Caco-2 (cell line): ENCODE measurements at regions not wholly inside any gene's neighbourhood (a gene's known extent, or its start where the extent isn't known, plus 50 kb on each side); places are given as distances from the start of the nearest gene placed in this dataset.

Source experiments
- BruUV-seq: library from RNA; stranded (reverse); fragments of 400-500 nt; replicated peaks from 2 replicates; lab custom pipeline; 2021; lab: Mats Ljungman, UMichigan
- CTCF ChIA-PET: fragments of 300-600 bp; sonication (Branson Sonifier 250); formaldehyde crosslinking; loops from one replicate; lab custom pipeline; 2022; ENCODE audit warnings: antibody characterized with exemption; lab: Charles Lee
- POLR2A ChIA-PET: fragments of 300-600 bp; sonication (Branson Sonifier 250); formaldehyde crosslinking; loops from one replicate; lab custom pipeline; 2022; ENCODE audit warnings: antibody characterized with exemption; lab: Charles Lee
- DNase-seq, 2 experiments: peaks; one replicate each; pipeline versions ENCODE4 v3.0.0 to v3.0.0-alpha.2; 2020 to 2022
- H3K27me3 ChIP-seq: replicated peaks from 2 replicates; pipeline ENCODE4 v1.6.0; 2011; ENCODE audit warnings: low read length; ENCODE audit not compliant: control insufficient read depth, insufficient read depth
- H3K36me3 ChIP-seq: 2 replicates; pipeline ENCODE4 v1.5.1; 2011; ENCODE audit warnings: low read length; ENCODE audit not compliant: control insufficient read depth, insufficient read depth
- H3K4me1 ChIP-seq: fragments of 250-450 bp; sonication (Bioruptor Pico); 2 replicates; pipeline ENCODE4 v1.5.1; 2020; ENCODE audit warnings: mild to moderate bottlenecking
- H3K4me3 ChIP-seq: 2 replicates; pipeline ENCODE4 v1.5.1; 2011; ENCODE audit warnings: low read depth, mild to moderate bottlenecking, control low read depth, low read length
- H3K9me3 ChIP-seq: fragments of 250-450 bp; sonication (Bioruptor Pico); 2 replicates; pipeline ENCODE4 v1.5.1; 2020; ENCODE audit warnings: mild to moderate bottlenecking, moderate library complexity
- H3K27ac Mint-ChIP-seq: one replicate; pipeline ENCODE4 v1.8.0; 2022; ENCODE audit warnings: mixed read lengths; ENCODE audit not compliant: unreplicated experiment
- H3K27me3 Mint-ChIP-seq: one replicate; pipeline ENCODE4 v1.8.0; 2022; ENCODE audit warnings: mixed read lengths; ENCODE audit not compliant: insufficient read depth, unreplicated experiment
- H3K36me3 Mint-ChIP-seq: one replicate; pipeline ENCODE4 v1.8.0; 2022; ENCODE audit warnings: mild to moderate bottlenecking, mixed read lengths; ENCODE audit not compliant: insufficient read depth, unreplicated experiment
- H3K4me1 Mint-ChIP-seq: one replicate; pipeline ENCODE4 v1.8.0; 2022; ENCODE audit warnings: low read depth, mixed read lengths; ENCODE audit not compliant: unreplicated experiment
- H3K4me3 Mint-ChIP-seq: one replicate; pipeline ENCODE4 v1.8.0; 2022; ENCODE audit warnings: mild to moderate bottlenecking, moderate library complexity, mixed read lengths; ENCODE audit not compliant: unreplicated experiment
- H3K9me3 Mint-ChIP-seq: one replicate; pipeline ENCODE4 v1.8.0; 2022; ENCODE audit warnings: mixed read lengths; ENCODE audit not compliant: unreplicated experiment
- intact Hi-C: fragments of 100-400 bp; cut with micrococcal nuclease; formaldehyde crosslinking; loops from one replicate; pipeline ENCODE4 v1.10.0; 2022; ENCODE audit not compliant: unreplicated experiment
- TF ChIP-seq, protein P1 (sequence below), 2 experiments: fragments of 200-600 bp in 1 of 2; IDR thresholded peaks; 1 replicate in 1 of 2; 2 replicates in 1 of 2; pipeline versions ENCODE4 v1.5.1 to v1.8.0; 2011 to 2022; ENCODE audit warnings: antibody characterized with exemption in 1 of 2, control low read depth in 1 of 2, inconsistent platforms in 1 of 2, low read depth in 1 of 2, low read length in 1 of 2, mild to moderate bottlenecking in 1 of 2, moderate library complexity in 1 of 2; ENCODE audit not compliant: insufficient read depth in 1 of 2, severe bottlenecking in 1 of 2, unreplicated experiment in 1 of 2

DNA sequence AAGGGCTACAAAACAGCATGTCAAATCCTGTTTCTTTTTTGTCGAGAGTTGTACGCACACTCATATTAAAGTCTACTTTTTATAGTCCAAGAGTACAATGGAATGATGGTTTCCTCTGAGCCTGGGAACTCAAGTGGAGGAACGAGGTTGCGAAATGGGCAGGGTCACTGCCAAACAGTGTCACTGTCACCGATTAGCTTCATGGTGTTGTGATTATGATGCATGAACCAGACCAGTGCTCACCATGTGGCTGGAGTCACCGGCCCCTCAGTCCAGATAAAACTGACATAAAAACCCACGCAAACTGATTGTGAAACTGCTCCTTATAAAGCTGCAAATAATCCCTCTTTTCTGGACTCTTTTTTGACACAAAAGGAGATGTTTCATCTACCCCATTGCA is 122.0 kb downstream of the COPS8 start:
- no peaks in the 10 kb centered on the region for H3K27me3 Mint-ChIP-seq
- H3K4me3 Mint-ChIP-seq = no peak overlapping the region
- Histone ChIP-seq H3K36me3 (no peaks in the 10 kb centered on the region), H3K4me3 (no peak overlapping the region), H3K4me1 (no peaks in the 10 kb centered on the region), H3K9me3 (no peaks in the 10 kb centered on the region), H3K27me3 (no peaks in the 10 kb centered on the region)
- no TSS peak for BruUV-seq
- peaks cover 4% of the 10 kb centered on the region for H3K36me3 Mint-ChIP-seq
- CTCF ChIA-PET = no interaction called here
- H3K9me3 Mint-ChIP-seq = no peaks in the 10 kb centered on the region
- H3K4me1 Mint-ChIP-seq = no peaks in the 10 kb centered on the region
- TF ChIP-seq, protein P1, sequence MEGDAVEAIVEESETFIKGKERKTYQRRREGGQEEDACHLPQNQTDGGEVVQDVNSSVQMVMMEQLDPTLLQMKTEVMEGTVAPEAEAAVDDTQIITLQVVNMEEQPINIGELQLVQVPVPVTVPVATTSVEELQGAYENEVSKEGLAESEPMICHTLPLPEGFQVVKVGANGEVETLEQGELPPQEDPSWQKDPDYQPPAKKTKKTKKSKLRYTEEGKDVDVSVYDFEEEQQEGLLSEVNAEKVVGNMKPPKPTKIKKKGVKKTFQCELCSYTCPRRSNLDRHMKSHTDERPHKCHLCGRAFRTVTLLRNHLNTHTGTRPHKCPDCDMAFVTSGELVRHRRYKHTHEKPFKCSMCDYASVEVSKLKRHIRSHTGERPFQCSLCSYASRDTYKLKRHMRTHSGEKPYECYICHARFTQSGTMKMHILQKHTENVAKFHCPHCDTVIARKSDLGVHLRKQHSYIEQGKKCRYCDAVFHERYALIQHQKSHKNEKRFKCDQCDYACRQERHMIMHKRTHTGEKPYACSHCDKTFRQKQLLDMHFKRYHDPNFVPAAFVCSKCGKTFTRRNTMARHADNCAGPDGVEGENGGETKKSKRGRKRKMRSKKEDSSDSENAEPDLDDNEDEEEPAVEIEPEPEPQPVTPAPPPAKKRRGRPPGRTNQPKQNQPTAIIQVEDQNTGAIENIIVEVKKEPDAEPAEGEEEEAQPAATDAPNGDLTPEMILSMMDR (IDR thresholded peaks at IDR 0.05; ENCODE audit: insufficient read depth in 1 of 2, low read depth in 1 of 2, low read length in 1 of 2, severe bottlenecking in 1 of 2, unreplicated experiment in 1 of 2) = no peak
- DNase-seq = no peak
- POLR2A ChIA-PET = no interaction called here
- intact Hi-C loops = no loop called here
- no peak overlapping the region for H3K27ac Mint-ChIP-seq

DNA sequence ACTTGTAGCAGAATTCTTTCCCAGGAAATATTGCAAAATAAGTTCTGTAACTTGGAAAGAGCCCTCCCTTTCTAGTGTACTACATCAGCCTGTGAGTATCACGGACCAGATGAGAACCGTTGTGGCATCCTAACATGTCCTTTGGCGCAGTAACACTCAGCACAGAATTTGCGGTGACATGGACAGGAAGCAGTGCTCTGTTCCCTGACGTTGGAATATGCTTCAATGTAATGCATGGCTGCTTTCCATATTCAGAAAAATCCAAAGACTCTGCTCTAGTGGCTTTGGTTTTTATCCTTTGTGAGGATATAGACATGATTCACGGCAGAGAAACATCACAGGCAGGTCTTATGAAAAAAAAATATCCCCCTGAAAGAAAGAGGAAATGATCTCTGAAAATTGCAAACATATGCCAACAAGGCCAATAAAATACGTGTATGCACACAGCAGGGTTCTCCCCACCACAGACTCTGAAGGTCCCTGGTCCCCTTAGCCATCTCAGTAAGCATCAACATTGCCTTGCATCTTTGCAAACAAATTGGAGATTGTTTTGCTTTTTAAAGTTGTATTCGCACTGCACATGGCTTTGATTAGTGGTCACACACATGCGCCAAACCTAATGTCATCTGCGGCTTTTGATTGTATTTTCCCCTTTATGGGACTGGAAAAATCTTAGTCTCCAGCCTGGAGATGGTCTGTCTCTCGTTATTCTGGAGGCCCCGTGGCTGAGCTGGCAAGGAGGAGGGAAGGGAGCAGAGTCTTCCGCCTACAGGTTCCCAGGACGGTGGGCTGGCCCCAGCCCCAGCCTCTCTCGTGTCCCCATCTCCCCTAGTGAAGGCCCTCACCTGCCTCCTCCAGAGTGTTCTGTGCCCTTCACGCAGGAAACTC is 122.9 kb downstream of the COPS8 start:
- Histone ChIP-seq H3K4me1 (no peaks in the 10 kb centered on the region), H3K4me3 (no peak overlapping the region), H3K27me3 (no peaks in the 10 kb centered on the region), H3K36me3 (no peaks in the 10 kb centered on the region), H3K9me3 (no peaks in the 10 kb centered on the region)
- Mint-ChIP-seq H3K4me1 (no peaks in the 10 kb centered on the region), H3K9me3 (no peaks in the 10 kb centered on the region), H3K36me3 (peaks cover 3% of the 10 kb centered on the region), H3K27me3 (no peaks in the 10 kb centered on the region), H3K4me3 (no peak overlapping the region), H3K27ac (no peak overlapping the region)
- no peak for DNase-seq
- TF ChIP-seq, protein P1 (IDR thresholded peaks at IDR 0.05; ENCODE audit: insufficient read depth in 1 of 2, low read depth in 1 of 2, low read length in 1 of 2, severe bottlenecking in 1 of 2, unreplicated experiment in 1 of 2) = no peak
- ChIA-PET POLR2A (no interaction called here), CTCF (no interaction called here)
- BruUV-seq = no TSS peak
- intact Hi-C loops = no loop called here

DNA sequence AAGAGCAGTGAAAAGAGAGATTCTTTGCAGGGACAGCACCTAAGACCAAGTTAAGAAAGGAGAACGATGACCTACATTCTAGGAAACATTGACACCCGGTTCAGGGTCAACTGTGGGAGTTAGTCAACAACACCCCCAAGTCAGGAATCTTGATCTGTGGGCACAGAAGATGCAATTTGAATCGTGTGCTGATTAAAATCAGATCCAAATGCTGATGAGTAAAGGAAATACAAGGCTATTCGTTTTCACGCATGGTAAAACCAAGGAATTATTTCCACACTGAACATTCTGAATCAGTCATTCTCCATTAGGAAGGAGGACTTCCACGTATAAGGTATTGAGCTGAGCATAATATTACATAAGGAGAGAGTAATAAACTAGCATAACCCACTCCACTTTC is 124.2 kb downstream of the COPS8 start:
- no peak for DNase-seq
- TF ChIP-seq, protein P1 (IDR thresholded peaks at IDR 0.05; ENCODE audit: insufficient read depth in 1 of 2, low read depth in 1 of 2, low read length in 1 of 2, severe bottlenecking in 1 of 2, unreplicated experiment in 1 of 2) = no peak
- no peaks in the 10 kb centered on the region for H3K36me3 Mint-ChIP-seq
- intact Hi-C loops = no loop called here
- Histone ChIP-seq H3K4me3 (no peak overlapping the region), H3K27me3 (no peaks in the 10 kb centered on the region), H3K4me1 (no peaks in the 10 kb centered on the region), H3K36me3 (no peaks in the 10 kb centered on the region), H3K9me3 (no peaks in the 10 kb centered on the region)
- BruUV-seq = no TSS peak
- ChIA-PET CTCF (no interaction called here), POLR2A (no interaction called here)
- H3K4me3 Mint-ChIP-seq = no peak overlapping the region
- H3K9me3 Mint-ChIP-seq = no peaks in the 10 kb centered on the region
- no peaks in the 10 kb centered on the region for H3K27me3 Mint-ChIP-seq
- H3K4me1 Mint-ChIP-seq = no peaks in the 10 kb centered on the region
- no peak overlapping the region for H3K27ac Mint-ChIP-seq
